Heart right ventricle (tissue), 16 donors: ENCODE measurements at regions not wholly inside any gene's neighbourhood (a gene's known extent, or its start where the extent isn't known, plus 50 kb on each side); places are given as distances from the start of the nearest gene placed in this dataset.

Source experiments
- ATAC-seq, 8 donors: fragments of 200-7000 bp; cut with Tn5 transposase; one replicate each; pipeline ENCODE4 v1.9.1; 2020; ENCODE audit warnings: mild to moderate bottlenecking in 8 of 8, moderate library complexity in 8 of 8, moderate number of reproducible peaks in 1 of 8
- DNase-seq, 2 donors: peaks; one replicate each; pipeline ENCODE4 v3.0.0-alpha.2; 2020
- H3K27ac ChIP-seq, 10 donors: fragments of 200-600 bp; sonication (generic) in 2 of 10; one replicate each; pipeline versions ENCODE4 v1.5.0 to v1.8.0; 2020 to 2022; ENCODE audit warnings: mild to moderate bottlenecking in 3 of 10
- H3K27me3 ChIP-seq, 7 donors: fragments of 200-600 bp; one replicate each; pipeline ENCODE4 v1.8.0; 2021 to 2022; ENCODE audit warnings: mild to moderate bottlenecking in 2 of 7
- H3K36me3 ChIP-seq, 9 donors: fragments of 200-600 bp; sonication (generic) in 1 of 9; one replicate each; pipeline versions ENCODE4 v1.5.0 to v1.8.0; 2020 to 2022; ENCODE audit warnings: mild to moderate bottlenecking in 2 of 9
- H3K4me1 ChIP-seq, 9 donors: fragments of 200-600 bp; sonication (generic) in 1 of 9; one replicate each; pipeline versions ENCODE4 v1.5.0 to v1.8.0; 2020 to 2022; ENCODE audit warnings: mild to moderate bottlenecking in 4 of 9
- H3K4me3 ChIP-seq, 10 donors: fragments of 200-600 bp; sonication (generic) in 2 of 10; one replicate each; pipeline versions ENCODE4 v1.5.0 to v1.8.0; 2020 to 2022; ENCODE audit warnings: mild to moderate bottlenecking in 7 of 10, moderate library complexity in 2 of 10
- H3K9me3 ChIP-seq, 11 donors: fragments of 200-600 bp in 10 of 11; sonication (generic) in 2 of 11; one replicate each; pipeline versions ENCODE4 v1.5.0 to v1.8.0; 2013 to 2022; ENCODE audit warnings: mild to moderate bottlenecking in 2 of 11, control low read depth in 1 of 11, moderate library complexity in 1 of 11
- WGBS, 2 donors: extraction: QIAGEN DNeasy Blood & Tissue Kit; methylation state at CpG; one replicate each; pipeline ENCODE4 v1.1.7; 2013; ENCODE audit warnings: inconsistent platforms in 1 of 2; 5-methylcytosine and 5-hydroxymethylcytosine counted together
- intact Hi-C, 10 donors: fragments of 100-400 bp; cut with DNase I; formaldehyde crosslinking; loops; one replicate each; pipeline versions ENCODE4 v1.11.1 to v1.14.2; 2022
- TF ChIP-seq, protein P1 (sequence below), 9 donors: fragments of 200-600 bp; sonication (generic) in 2 of 9; IDR thresholded peaks; one replicate each; pipeline versions ENCODE4 v1.5.0 to v1.8.0; 2021 to 2022; ENCODE audit warnings: antibody characterized with exemption in 9 of 9, mild to moderate bottlenecking in 5 of 9, moderate library complexity in 1 of 9
- donor health status: Arrhythmogenic right ventricular cardiomyopathy.
- donor health status: ischemic (EF 13 %, LVEDD 7.1; RV severe dilation, severe dysfunction).
- donor health status: healthy with polysubstance abuse.
- donor health status: DM: no; HTN: yes; CAD: no.
- donor health status: DM: no; HTN: no; CAD: no.
- donor health status: ischemic (EF 25% LVEDD 6.9; RV normal size, moderate dysfunction).
- donor health status: ischemic (EF 25% LVEDD 5.7; RV mildly dilated, moderate dysfunction).
- donor health status: healthy.
- donor health status: DM: yes; HTN: yes; CAD: no.
- donor health status: Ischemic cardiomyopathy.
- donor health status: ischemic (EF 35%, LVEDD 5.7; RV mildly dilated, moderate dysfunction).
- donor health status: nonischemic (EF 11% LVEDD 7.7; RV severe dilation, severe dysfunction).
- donor health status: DM: yes; HTN: yes; CAD: no.
- donor health status: PGD.
- donor health status: ischemic (EF 29% LVEDD 5.4; RV normal size, mild dysfunction).
- donor health status: nonischemic (EF 23%, LVEDD 6.1; RV moderate dilation, normal function).

DNA sequence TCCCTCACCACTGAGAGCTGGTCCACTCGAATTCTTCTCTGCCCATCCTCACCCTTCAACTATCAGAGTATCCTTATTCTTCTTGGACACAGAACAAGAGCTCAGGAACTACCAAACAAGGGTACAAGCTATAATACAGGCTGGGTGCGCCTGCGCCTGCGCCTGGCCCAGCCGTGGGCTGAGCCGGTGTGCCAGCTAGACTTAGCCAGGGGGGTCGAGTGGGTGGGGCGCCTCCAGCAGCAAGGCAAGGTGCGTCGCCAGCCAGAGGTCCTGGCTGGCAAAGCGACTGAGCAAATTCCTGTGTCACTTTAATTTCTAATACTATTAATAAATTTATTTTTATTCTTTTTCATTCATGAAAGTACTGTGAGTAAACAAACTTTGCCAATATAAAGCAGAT, 1072.6 kb upstream of the PIK3C3 start:
- Histone ChIP-seq H3K4me3 (no peak overlapping the region), H3K9me3 (peaks cover 0 to 7% (median 0%) of the 10 kb centered on the region in 11 donors), H3K27ac (no peak overlapping the region), H3K36me3 (no peaks in the 10 kb centered on the region), H3K27me3 (no peaks in the 10 kb centered on the region), H3K4me1 (no peaks in the 10 kb centered on the region)
- TF ChIP-seq, protein P1, sequence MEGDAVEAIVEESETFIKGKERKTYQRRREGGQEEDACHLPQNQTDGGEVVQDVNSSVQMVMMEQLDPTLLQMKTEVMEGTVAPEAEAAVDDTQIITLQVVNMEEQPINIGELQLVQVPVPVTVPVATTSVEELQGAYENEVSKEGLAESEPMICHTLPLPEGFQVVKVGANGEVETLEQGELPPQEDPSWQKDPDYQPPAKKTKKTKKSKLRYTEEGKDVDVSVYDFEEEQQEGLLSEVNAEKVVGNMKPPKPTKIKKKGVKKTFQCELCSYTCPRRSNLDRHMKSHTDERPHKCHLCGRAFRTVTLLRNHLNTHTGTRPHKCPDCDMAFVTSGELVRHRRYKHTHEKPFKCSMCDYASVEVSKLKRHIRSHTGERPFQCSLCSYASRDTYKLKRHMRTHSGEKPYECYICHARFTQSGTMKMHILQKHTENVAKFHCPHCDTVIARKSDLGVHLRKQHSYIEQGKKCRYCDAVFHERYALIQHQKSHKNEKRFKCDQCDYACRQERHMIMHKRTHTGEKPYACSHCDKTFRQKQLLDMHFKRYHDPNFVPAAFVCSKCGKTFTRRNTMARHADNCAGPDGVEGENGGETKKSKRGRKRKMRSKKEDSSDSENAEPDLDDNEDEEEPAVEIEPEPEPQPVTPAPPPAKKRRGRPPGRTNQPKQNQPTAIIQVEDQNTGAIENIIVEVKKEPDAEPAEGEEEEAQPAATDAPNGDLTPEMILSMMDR (IDR thresholded peaks at IDR 0.05): no peak
- WGBS, 2 donors: 81 to 88% methylated on average over 11 of the region's 11 CpGs
- ATAC-seq: no peak
- intact Hi-C loops: no loop called here
- DNase-seq: no peak

DNA sequence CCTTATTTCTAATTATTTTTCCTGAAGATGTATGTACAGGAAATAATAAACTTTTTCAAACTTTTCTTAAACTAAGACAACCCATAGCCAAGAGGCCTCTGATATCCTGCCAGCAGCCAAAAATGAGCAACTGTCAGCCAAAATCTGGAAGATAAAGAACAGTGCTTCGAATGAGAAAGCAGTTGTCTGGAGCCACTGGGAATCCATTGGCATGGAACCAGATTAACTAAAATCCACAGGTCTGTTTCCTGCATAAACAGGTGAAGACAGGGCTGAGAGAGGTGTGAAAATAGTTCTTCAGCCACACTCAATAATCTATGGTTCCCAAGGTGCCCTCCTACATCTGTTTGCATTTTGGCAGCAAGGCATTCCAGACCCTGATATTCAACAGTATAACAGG, 1076.7 kb upstream of the PIK3C3 start:
- intact Hi-C loops: no loop called here
- WGBS, 2 donors: 5 to 9% methylated on average over 1 of the region's 1 CpG
- ATAC-seq: no peak

DNA sequence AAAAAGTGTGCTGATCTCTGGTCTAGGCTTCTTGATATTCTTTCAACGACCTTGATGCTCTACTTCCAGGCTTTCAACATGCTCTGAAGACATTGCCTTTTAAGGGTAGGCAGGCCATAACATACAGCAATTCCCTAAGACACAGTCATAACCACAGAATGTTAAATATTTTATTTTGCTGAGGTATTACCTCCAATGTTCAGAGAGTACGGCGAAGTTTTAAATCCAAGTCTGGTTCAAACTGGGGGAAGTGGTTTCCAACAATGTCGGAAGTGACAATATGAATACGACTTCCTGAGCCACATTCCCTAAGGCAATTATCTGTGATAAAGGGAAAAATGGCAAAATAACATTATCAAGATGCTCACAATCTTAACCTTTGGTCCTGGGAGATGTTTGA, 1077.9 kb upstream of the PIK3C3 start:
- WGBS, 2 donors: 61 to 76% methylated on average over 5 of the region's 5 CpGs
- H3K27ac ChIP-seq: no peak overlapping the region
- intact Hi-C loops: no loop called here
- no peaks in the 10 kb centered on the region for H3K27me3 ChIP-seq
- DNase-seq: no peak
- H3K9me3 ChIP-seq: peaks cover 0 to 6% (median 0%) of the 10 kb centered on the region in 11 donors
- no peaks in the 10 kb centered on the region for H3K4me1 ChIP-seq
- H3K4me3 ChIP-seq: no peak overlapping the region
- ATAC-seq: no peak
- no peaks in the 10 kb centered on the region for H3K36me3 ChIP-seq
- TF ChIP-seq, protein P1 (IDR thresholded peaks at IDR 0.05): no peak

More for the DNA sequence above, 1076.7 kb upstream of the PIK3C3 start:
- Histone ChIP-seq H3K4me1 (no peaks in the 10 kb centered on the region), H3K27ac (no peak overlapping the region), H3K27me3 (no peaks in the 10 kb centered on the region), H3K9me3 (peaks cover 0 to 7% (median 0%) of the 10 kb centered on the region in 11 donors), H3K4me3 (no peak overlapping the region), H3K36me3 (no peaks in the 10 kb centered on the region)
- TF ChIP-seq, protein P1 (IDR thresholded peaks at IDR 0.05): no peak
- DNase-seq: no peak

DNA sequence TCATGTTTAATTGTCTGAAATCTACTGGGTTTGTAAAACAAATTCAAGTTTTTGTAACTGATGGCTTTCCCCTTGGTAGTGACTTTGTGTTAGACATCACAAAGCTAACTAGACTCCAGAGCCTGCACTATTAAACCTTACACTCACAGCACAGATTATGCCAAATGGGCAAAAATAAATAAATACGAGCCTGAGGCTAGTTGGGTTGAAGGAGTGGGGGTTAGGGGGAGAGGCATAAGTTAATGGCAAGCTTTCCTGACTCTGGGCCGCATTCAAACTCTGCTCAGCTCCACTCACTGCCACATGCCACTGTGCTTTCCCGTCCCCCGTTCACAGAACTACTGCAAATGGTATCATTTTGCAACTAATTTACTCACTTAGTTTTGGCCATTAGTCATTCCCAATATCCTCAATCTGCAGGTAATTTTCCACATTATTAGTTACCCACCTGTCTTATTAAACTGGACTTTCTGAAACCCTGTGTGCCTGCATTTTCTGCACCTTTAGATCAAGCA, 1079.9 kb upstream of the PIK3C3 start:
- no peak overlapping the region for H3K27ac ChIP-seq
- ATAC-seq (no peak), DNase-seq (no peak)
- WGBS, 2 donors: 85 to 90% methylated on average over 4 of the region's 4 CpGs
- TF ChIP-seq, protein P1 (IDR thresholded peaks at IDR 0.05): no peak
- no peaks in the 10 kb centered on the region for H3K27me3 ChIP-seq
- no peak overlapping the region for H3K4me3 ChIP-seq
- H3K9me3 ChIP-seq: peaks cover 0 to 6% (median 0%) of the 10 kb centered on the region in 11 donors
- intact Hi-C loops: no loop called here
- no peaks in the 10 kb centered on the region for H3K4me1 ChIP-seq
- no peaks in the 10 kb centered on the region for H3K36me3 ChIP-seq
